Breast epithelium (tissue), 4 donors: ENCODE measurements at regions not wholly inside any gene's neighbourhood (a gene's known extent, or its start where the extent isn't known, plus 50 kb on each side); places are given as distances from the start of the nearest gene placed in this dataset.
A peak's percentile ranks its signal among the peaks of the same experiment; 100 is the strongest.

Source experiments
- DNase-seq, 2 donors: peaks; one replicate each; pipeline ENCODE4 v3.0.0-alpha.2; 2019; ENCODE audit warnings: low spot score in 2 of 2
- H3K27ac ChIP-seq, 2 donors: fragments of 200-600 bp; sonication (generic) in 1 of 2; one replicate each; pipeline ENCODE4 v1.5.1; 2016 to 2019; ENCODE audit warnings: mild to moderate bottlenecking in 1 of 2
- H3K27me3 ChIP-seq, 2 donors: fragments of 200-600 bp; sonication (generic) in 1 of 2; one replicate each; pipeline versions ENCODE4 v1.5.1 to v1.6.0; 2017 to 2019; ENCODE audit warnings: control low read depth in 1 of 2, mild to moderate bottlenecking in 1 of 2
- H3K36me3 ChIP-seq: fragments of 200-600 bp; one replicate; pipeline ENCODE4 v1.5.1; 2019
- H3K4me1 ChIP-seq, 2 donors: fragments of 200-600 bp; sonication (generic); one replicate each; pipeline ENCODE4 v1.5.1; 2016 to 2019; ENCODE audit warnings: control low read depth in 1 of 2
- H3K4me3 ChIP-seq, 3 donors: fragments of 200-600 bp; sonication (generic); 1 replicate in 2 of 3; 2 replicates in 1 of 3; pipeline ENCODE4 v1.5.1; 2016 to 2019; ENCODE audit warnings: mild to moderate bottlenecking in 3 of 3, moderate library complexity in 2 of 3
- H3K9me3 ChIP-seq, 2 donors: fragments of 200-600 bp; sonication (generic) in 1 of 2; one replicate each; pipeline ENCODE4 v1.5.1; 2016 to 2019; ENCODE audit warnings: control low read depth in 1 of 2
- CTCF ChIP-seq, 3 donors: fragments of 450-650 bp; IDR thresholded peaks; one replicate each; pipeline ENCODE4 v1.5.1; 2016 to 2017; ENCODE audit warnings: antibody characterized with exemption in 3 of 3, mild to moderate bottlenecking in 3 of 3, moderate library complexity in 3 of 3
- POLR2A ChIP-seq: fragments of 450-650 bp; IDR thresholded peaks from one replicate; pipeline ENCODE4 v1.6.1; 2016; ENCODE audit warnings: antibody characterized with exemption, mild to moderate bottlenecking, moderate library complexity
- POLR2AphosphoS5 ChIP-seq, 3 donors: sonication (generic); formaldehyde crosslinking; IDR thresholded peaks; one replicate each; pipeline ENCODE4 v1.6.1; 2017; ENCODE audit warnings: antibody characterized with exemption in 3 of 3
- intact Hi-C: fragments of 100-400 bp; cut with DNase I; formaldehyde crosslinking; loops from one replicate; pipeline ENCODE4 v1.15.1; 2023; ENCODE audit warnings: low total_unique reads

- Histone ChIP-seq H3K27me3 (peaks cover 0 to 66% of the 10 kb centered on the region in 2 donors), H3K9me3 (no peaks in the 10 kb centered on the region), H3K4me1 (no peaks in the 10 kb centered on the region), H3K36me3 (no peaks in the 10 kb centered on the region), H3K4me3 (no peak overlapping the region), H3K27ac (no peak overlapping the region)
- TF ChIP-seq POLR2AphosphoS5 (IDR thresholded peaks at IDR 0.05): no peak
- no peak for TF ChIP-seq CTCF (IDR thresholded peaks at IDR 0.05)
- TF ChIP-seq POLR2A: no peak
- DNase-seq: no peak
- intact Hi-C loops: no loop called here
These were observed 96.7 kb upstream of the NKX1-1 start for GRCh38 chr4:1502976-1503375.

- intact Hi-C loops: no loop called here
- Histone ChIP-seq H3K4me1 (no peaks in the 10 kb centered on the region), H3K4me3 (no peak overlapping the region), H3K27ac (no peak overlapping the region), H3K36me3 (no peaks in the 10 kb centered on the region), H3K9me3 (no peaks in the 10 kb centered on the region), H3K27me3 (peaks cover 0 to 62% of the 10 kb centered on the region in 2 donors)
- no peak for TF ChIP-seq POLR2AphosphoS5 (IDR thresholded peaks at IDR 0.05)
- TF ChIP-seq CTCF (IDR thresholded peaks at IDR 0.05): no peak
- TF ChIP-seq POLR2A: no peak
- DNase-seq: peak in 1 of 2 donors; percentile 46
These were observed 96.3 kb upstream of the NKX1-1 start for GRCh38 chr4:1502501-1502886.

GRCh38 chr4:1501754-1502500 lies 95.7 kb upstream of the NKX1-1 start:
- peaks cover 0 to 62% of the 10 kb centered on the region in 2 donors for H3K27me3 ChIP-seq
- intact Hi-C loops: no loop called here
- no peaks in the 10 kb centered on the region for H3K36me3 ChIP-seq
- no peak for TF ChIP-seq POLR2AphosphoS5 (IDR thresholded peaks at IDR 0.05)
- TF ChIP-seq CTCF (IDR thresholded peaks at IDR 0.05): no peak
- no peak for TF ChIP-seq POLR2A
- H3K4me3 ChIP-seq: no peak overlapping the region
- H3K9me3 ChIP-seq: no peaks in the 10 kb centered on the region
- no peak overlapping the region for H3K27ac ChIP-seq
- H3K4me1 ChIP-seq: no peaks in the 10 kb centered on the region
- no peak for DNase-seq

GRCh38 chr4:1500966-1501753 lies 94.9 kb upstream of the NKX1-1 start:
- intact Hi-C loops: no loop called here
- no peak for DNase-seq
- Histone ChIP-seq H3K36me3 (no peaks in the 10 kb centered on the region), H3K4me3 (no peak overlapping the region), H3K27me3 (peaks cover 0 to 65% of the 10 kb centered on the region in 2 donors), H3K27ac (no peak overlapping the region), H3K4me1 (no peaks in the 10 kb centered on the region), H3K9me3 (no peaks in the 10 kb centered on the region)
- TF ChIP-seq POLR2AphosphoS5 (IDR thresholded peaks at IDR 0.05): no peak
- TF ChIP-seq POLR2A: no peak
- TF ChIP-seq CTCF (IDR thresholded peaks at IDR 0.05): no peak
